ENCODE measurements at regions not wholly inside any gene's neighbourhood (a gene's known extent, or its start where the extent isn't known, plus 50 kb on each side); places are given as distances from the start of the nearest gene placed in this dataset.

DNA sequence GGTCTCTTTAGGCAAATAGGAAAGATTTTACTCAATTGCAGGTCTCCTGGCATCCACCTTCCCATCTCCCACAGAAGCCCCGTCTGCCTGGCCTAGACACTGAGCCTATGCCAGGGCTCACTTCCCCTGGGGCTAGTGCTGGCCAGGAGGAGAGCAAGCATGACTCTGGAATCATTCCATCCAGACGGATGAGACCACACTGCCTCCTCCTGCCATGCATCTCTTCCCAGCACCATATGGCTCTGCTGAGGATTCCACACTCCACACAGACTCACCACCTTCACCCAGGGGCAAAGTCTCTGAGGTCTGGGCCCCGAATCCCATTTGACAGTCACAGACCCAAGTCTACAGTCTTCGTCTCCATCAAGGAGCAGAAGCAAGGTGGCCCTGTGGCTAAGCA lies 346.5 kb downstream of the C16orf95 start:
- TF ChIP-seq POLR2A (IDR thresholded peaks at IDR 0.05) = no peak
- TF ChIP-seq, protein P1, sequence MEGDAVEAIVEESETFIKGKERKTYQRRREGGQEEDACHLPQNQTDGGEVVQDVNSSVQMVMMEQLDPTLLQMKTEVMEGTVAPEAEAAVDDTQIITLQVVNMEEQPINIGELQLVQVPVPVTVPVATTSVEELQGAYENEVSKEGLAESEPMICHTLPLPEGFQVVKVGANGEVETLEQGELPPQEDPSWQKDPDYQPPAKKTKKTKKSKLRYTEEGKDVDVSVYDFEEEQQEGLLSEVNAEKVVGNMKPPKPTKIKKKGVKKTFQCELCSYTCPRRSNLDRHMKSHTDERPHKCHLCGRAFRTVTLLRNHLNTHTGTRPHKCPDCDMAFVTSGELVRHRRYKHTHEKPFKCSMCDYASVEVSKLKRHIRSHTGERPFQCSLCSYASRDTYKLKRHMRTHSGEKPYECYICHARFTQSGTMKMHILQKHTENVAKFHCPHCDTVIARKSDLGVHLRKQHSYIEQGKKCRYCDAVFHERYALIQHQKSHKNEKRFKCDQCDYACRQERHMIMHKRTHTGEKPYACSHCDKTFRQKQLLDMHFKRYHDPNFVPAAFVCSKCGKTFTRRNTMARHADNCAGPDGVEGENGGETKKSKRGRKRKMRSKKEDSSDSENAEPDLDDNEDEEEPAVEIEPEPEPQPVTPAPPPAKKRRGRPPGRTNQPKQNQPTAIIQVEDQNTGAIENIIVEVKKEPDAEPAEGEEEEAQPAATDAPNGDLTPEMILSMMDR (IDR thresholded peaks at IDR 0.05) = no peak

All from heart left ventricle (tissue), 13 donors.